H9 (cell line): ENCODE measurements at regions not wholly inside any gene's neighbourhood (a gene's known extent, or its start where the extent isn't known, plus 50 kb on each side); places are given as distances from the start of the nearest gene placed in this dataset.

Experiments
- DNase-seq: peaks from one replicate; pipeline ENCODE4 v3.0.0-alpha.2; 2017
- H2AFZ ChIP-seq: one replicate; pipeline ENCODE4 v1.6.1; 2013; ENCODE audit warnings: mild to moderate bottlenecking, low read length, control low read depth, moderate library complexity
- H2AK5ac ChIP-seq: 2 replicates; pipeline ENCODE4 v1.6.1; 2013; ENCODE audit warnings: low read length, control low read depth, mixed read lengths; ENCODE audit not compliant: insufficient read length
- H2BK120ac ChIP-seq: one replicate; pipeline ENCODE4 v1.6.1; 2013; ENCODE audit warnings: low read depth, mild to moderate bottlenecking, low read length, control low read depth, inconsistent platforms; ENCODE audit not compliant: poor library complexity, severe bottlenecking
- H2BK12ac ChIP-seq: 2 replicates; pipeline ENCODE4 v1.6.1; 2013; ENCODE audit warnings: low read length, control low read depth, mixed read lengths, low read depth; ENCODE audit not compliant: insufficient read length
- H2BK15ac ChIP-seq: 2 replicates; pipeline ENCODE4 v1.6.1; 2013; ENCODE audit warnings: low read depth, low read length, control low read depth
- H2BK20ac ChIP-seq: one replicate; pipeline ENCODE4 v1.6.1; 2013; ENCODE audit warnings: low read depth, mild to moderate bottlenecking, low read length, control low read depth, inconsistent platforms; ENCODE audit not compliant: poor library complexity, severe bottlenecking
- H2BK5ac ChIP-seq: 2 replicates; pipeline ENCODE4 v1.6.1; 2013; ENCODE audit warnings: low read length, control low read depth, mixed read lengths; ENCODE audit not compliant: insufficient read length
- H3K14ac ChIP-seq: 2 replicates; pipeline ENCODE4 v1.6.1; 2013; ENCODE audit warnings: low read length, control low read depth; ENCODE audit not compliant: insufficient read depth
- H3K18ac ChIP-seq: 2 replicates; pipeline ENCODE4 v1.6.1; 2013; ENCODE audit warnings: low read depth, mild to moderate bottlenecking, mixed read lengths, low read length, control low read depth; ENCODE audit not compliant: insufficient read length
- H3K23ac ChIP-seq: 2 replicates; pipeline ENCODE4 v1.6.1; 2013; ENCODE audit warnings: low read length, control low read depth, mixed read lengths, low read depth; ENCODE audit not compliant: insufficient read length
- H3K23me2 ChIP-seq: 2 replicates; pipeline ENCODE4 v1.6.1; 2013; ENCODE audit warnings: low read depth, mild to moderate bottlenecking, mixed read lengths, low read length, control low read depth; ENCODE audit not compliant: insufficient read length, poor library complexity, severe bottlenecking
- H3K27ac ChIP-seq: 2 replicates; pipeline ENCODE4 v1.5.1; 2013; ENCODE audit warnings: low read length, control low read depth, mixed read lengths, low read depth; ENCODE audit not compliant: insufficient read length
- H3K27me3 ChIP-seq: 2 replicates; pipeline ENCODE4 v1.6.1; 2013; ENCODE audit warnings: low read length, control low read depth, inconsistent platforms; ENCODE audit not compliant: insufficient read depth
- H3K4ac ChIP-seq: 2 replicates; pipeline ENCODE4 v1.6.1; 2013; ENCODE audit warnings: low read depth, mild to moderate bottlenecking, control low read depth, inconsistent platforms, low read length, moderate library complexity
- H3K4me1 ChIP-seq: 2 replicates; pipeline ENCODE4 v1.6.1; 2013; ENCODE audit warnings: low read length, control low read depth, inconsistent platforms; ENCODE audit not compliant: insufficient read depth
- H3K4me2 ChIP-seq: 2 replicates; pipeline ENCODE4 v1.6.1; 2013; ENCODE audit warnings: low read length, control low read depth, mixed read lengths; ENCODE audit not compliant: insufficient read length, insufficient read depth
- H3K56ac ChIP-seq: 2 replicates; pipeline ENCODE4 v1.6.1; 2013; ENCODE audit warnings: low read depth, mild to moderate bottlenecking, mixed read lengths, low read length, control low read depth; ENCODE audit not compliant: insufficient read length
- H3K79me1 ChIP-seq: 2 replicates; pipeline ENCODE4 v1.6.1; 2013; ENCODE audit warnings: low read depth, mild to moderate bottlenecking, moderate library complexity, low read length, control low read depth, inconsistent platforms; ENCODE audit not compliant: insufficient read depth, poor library complexity, severe bottlenecking
- H3K79me2 ChIP-seq: 2 replicates; pipeline ENCODE4 v1.6.1; 2013; ENCODE audit warnings: low read length, control low read depth, inconsistent platforms; ENCODE audit not compliant: insufficient read depth
- H3K9ac ChIP-seq: 2 replicates; pipeline ENCODE4 v1.6.1; 2013; ENCODE audit warnings: low read length, control low read depth, mixed read lengths; ENCODE audit not compliant: insufficient read length; ENCODE audit errors: extremely low read depth
- H3K9me3 ChIP-seq: one replicate; pipeline ENCODE4 v1.6.1; 2013; ENCODE audit warnings: low read depth, low read length, inconsistent platforms; ENCODE audit not compliant: control insufficient read depth
- H3T11ph ChIP-seq: one replicate; pipeline ENCODE4 v1.6.1; 2013; ENCODE audit warnings: mild to moderate bottlenecking, low read length, control low read depth, inconsistent platforms
- H4K20me1 ChIP-seq: one replicate; pipeline ENCODE4 v1.6.1; 2013; ENCODE audit not compliant: control insufficient read depth, insufficient read length, insufficient read depth
- H4K5ac ChIP-seq: 2 replicates; pipeline ENCODE4 v1.6.1; 2013; ENCODE audit warnings: low read depth, mild to moderate bottlenecking, mixed read lengths, low read length, control low read depth; ENCODE audit not compliant: insufficient read length
- H4K8ac ChIP-seq: replicated peaks from 2 replicates; pipeline ENCODE4 v1.6.1; 2013; ENCODE audit warnings: low read length, control low read depth, mixed read lengths, low read depth; ENCODE audit not compliant: insufficient read length
- H4K91ac ChIP-seq: 2 replicates; pipeline ENCODE4 v1.6.1; 2013; ENCODE audit warnings: low read depth, mild to moderate bottlenecking, moderate library complexity, mixed read lengths, low read length, control low read depth; ENCODE audit not compliant: insufficient read length
- H3K27ac Mint-ChIP-seq, 3 experiments: 2 replicates in 2 of 3; 3 replicates in 1 of 3; pipeline ENCODE4 v1.8.0; 2020 to 2021; ENCODE audit warnings: mixed read lengths in 3 of 3, mild to moderate bottlenecking in 1 of 3, moderate library complexity in 1 of 3
- H3K27me3 Mint-ChIP-seq: 2 replicates; pipeline ENCODE4 v1.8.0; 2021; ENCODE audit warnings: low read depth, mild to moderate bottlenecking, moderate library complexity, mixed read lengths
- H3K36me3 Mint-ChIP-seq, 3 experiments: 2 replicates in 2 of 3; 3 replicates in 1 of 3; pipeline ENCODE4 v1.8.0; 2020 to 2021; ENCODE audit warnings: low read depth in 3 of 3, mixed read lengths in 3 of 3; ENCODE audit not compliant: insufficient read depth in 1 of 3
- H3K4me1 Mint-ChIP-seq, 2 experiments: 2 replicates each; pipeline ENCODE4 v1.8.0; 2020; ENCODE audit warnings: mixed read lengths in 2 of 2
- H3K4me3 Mint-ChIP-seq, 2 experiments: 2 replicates in 1 of 2; 3 replicates in 1 of 2; pipeline ENCODE4 v1.8.0; 2020 to 2021; ENCODE audit warnings: mild to moderate bottlenecking in 2 of 2, mixed read lengths in 2 of 2, moderate library complexity in 1 of 2
- H3K9me3 Mint-ChIP-seq, 2 experiments: 2 replicates in 1 of 2; 3 replicates in 1 of 2; pipeline ENCODE4 v1.8.0; 2020; ENCODE audit warnings: mild to moderate bottlenecking in 2 of 2, mixed read lengths in 2 of 2, moderate library complexity in 1 of 2
- WGBS: extraction: QIAGEN DNeasy Blood & Tissue Kit; methylation state at CpG from one replicate; pipeline ENCODE4 v1.1.7; 2013; ENCODE audit warnings: missing lambda C conversion rate, low lambda C conversion rate, mixed read lengths; ENCODE audit not compliant: insufficient read length; ENCODE audit errors: extremely low coverage; 5-methylcytosine and 5-hydroxymethylcytosine counted together
- TF ChIP-seq, protein P1 (sequence below): fragments of 200-600 bp; sonication (generic); conservative IDR thresholded peaks from 3 replicates; pipeline ENCODE4 v1.8.0; 2021; ENCODE audit warnings: antibody characterized with exemption, mild to moderate bottlenecking

DNA sequence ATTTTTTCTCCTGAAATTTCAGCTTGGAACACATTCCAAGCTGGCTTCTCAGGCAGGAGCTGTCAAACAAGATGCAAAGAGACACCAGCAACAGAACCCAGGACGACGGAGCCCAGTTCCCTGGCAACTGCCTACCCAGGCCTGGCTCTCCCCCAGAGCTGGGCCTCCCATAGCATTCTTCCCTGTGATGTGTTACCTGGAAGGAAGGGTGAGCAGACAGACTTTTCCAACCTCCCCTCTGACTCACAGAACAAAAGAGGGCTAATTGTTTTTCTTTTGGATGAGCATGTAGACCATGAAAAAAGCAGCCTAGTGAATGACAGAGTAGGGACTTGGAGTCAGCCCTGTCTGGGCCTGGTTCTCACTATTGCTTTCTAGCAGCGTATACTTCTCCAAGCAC is 55.3 kb upstream of the BMAL1 start:
- H3K27ac ChIP-seq: no peak overlapping the region
- TF ChIP-seq, protein P1, sequence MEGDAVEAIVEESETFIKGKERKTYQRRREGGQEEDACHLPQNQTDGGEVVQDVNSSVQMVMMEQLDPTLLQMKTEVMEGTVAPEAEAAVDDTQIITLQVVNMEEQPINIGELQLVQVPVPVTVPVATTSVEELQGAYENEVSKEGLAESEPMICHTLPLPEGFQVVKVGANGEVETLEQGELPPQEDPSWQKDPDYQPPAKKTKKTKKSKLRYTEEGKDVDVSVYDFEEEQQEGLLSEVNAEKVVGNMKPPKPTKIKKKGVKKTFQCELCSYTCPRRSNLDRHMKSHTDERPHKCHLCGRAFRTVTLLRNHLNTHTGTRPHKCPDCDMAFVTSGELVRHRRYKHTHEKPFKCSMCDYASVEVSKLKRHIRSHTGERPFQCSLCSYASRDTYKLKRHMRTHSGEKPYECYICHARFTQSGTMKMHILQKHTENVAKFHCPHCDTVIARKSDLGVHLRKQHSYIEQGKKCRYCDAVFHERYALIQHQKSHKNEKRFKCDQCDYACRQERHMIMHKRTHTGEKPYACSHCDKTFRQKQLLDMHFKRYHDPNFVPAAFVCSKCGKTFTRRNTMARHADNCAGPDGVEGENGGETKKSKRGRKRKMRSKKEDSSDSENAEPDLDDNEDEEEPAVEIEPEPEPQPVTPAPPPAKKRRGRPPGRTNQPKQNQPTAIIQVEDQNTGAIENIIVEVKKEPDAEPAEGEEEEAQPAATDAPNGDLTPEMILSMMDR: no peak

More for the DNA sequence above, 55.3 kb upstream of the BMAL1 start:
- Histone ChIP-seq H3K79me1 (no peaks in the 10 kb centered on the region), H3K23me2 (no peaks in the 10 kb centered on the region), H2BK20ac (no peak overlapping the region), H3K79me2 (no peaks in the 10 kb centered on the region), H4K8ac (no peak overlapping the region), H2BK120ac (no peak overlapping the region), H3K4ac (no peak overlapping the region), H2BK5ac (no peak overlapping the region), H2AK5ac (no peak overlapping the region), H3K9me3 (no peaks in the 10 kb centered on the region), H2BK12ac (no peak overlapping the region), H3K4me1 (no peaks in the 10 kb centered on the region), H3K56ac (no peak overlapping the region), H3K27me3 (no peaks in the 10 kb centered on the region), H3T11ph (no peak overlapping the region), H4K5ac (no peak overlapping the region), H3K9ac (no peak overlapping the region), H4K20me1 (no peaks in the 10 kb centered on the region), H3K18ac (no peak overlapping the region), H2BK15ac (no peak overlapping the region), H2AFZ (no peak overlapping the region), H4K91ac (no peak overlapping the region), H3K4me2 (no peak overlapping the region), H3K23ac (no peak overlapping the region), H3K14ac (no peak overlapping the region)
- no CpG with 5 or more reads among the region's 3 CpGs for WGBS
- Mint-ChIP-seq H3K27ac (no peak overlapping the region), H3K36me3 (no peaks in the 10 kb centered on the region), H3K4me1 (peaks cover 5 to 6% of the 10 kb centered on the region in 2 experiments; a peak in 2 of 4 replicates), H3K4me3 (no peak overlapping the region), H3K9me3 (peaks cover 0 to 3% of the 10 kb centered on the region in 2 experiments; a peak in 2 of 5 replicates), H3K27me3 (peaks cover 7% of the 10 kb centered on the region)
- DNase-seq: no peak
